Endodermal cell (in vitro differentiated cells): ENCODE measurements at regions not wholly inside any gene's neighbourhood (a gene's known extent, or its start where the extent isn't known, plus 50 kb on each side); places are given as distances from the start of the nearest gene placed in this dataset.

Source experiments
- DNase-seq: peaks from one replicate; pipeline ENCODE4 v3.0.0-alpha.2; 2017
- H3K27ac ChIP-seq: 2 replicates; pipeline ENCODE4 v1.5.1; 2013; ENCODE audit warnings: mild to moderate bottlenecking, low read depth, low read length, moderate library complexity
- H3K27me3 ChIP-seq: 2 replicates; pipeline ENCODE4 v1.6.1; 2013; ENCODE audit warnings: mild to moderate bottlenecking, low read length, moderate library complexity; ENCODE audit not compliant: insufficient read depth, control insufficient read depth, poor library complexity, severe bottlenecking
- H3K36me3 ChIP-seq: 2 replicates; pipeline ENCODE4 v1.7.0; 2013; ENCODE audit warnings: mild to moderate bottlenecking, low read length, moderate library complexity; ENCODE audit not compliant: control insufficient read depth, insufficient read depth
- H3K4me1 ChIP-seq: one replicate; pipeline ENCODE4 v1.7.0; 2013; ENCODE audit warnings: low read length; ENCODE audit not compliant: control insufficient read depth, insufficient read depth
- H3K4me3 ChIP-seq: 2 replicates; pipeline ENCODE4 v1.5.1; 2013; ENCODE audit warnings: mild to moderate bottlenecking, low read length, moderate library complexity
- H3K9ac ChIP-seq: 2 replicates; pipeline ENCODE4 v1.6.1; 2013; ENCODE audit warnings: mild to moderate bottlenecking, low read length, moderate library complexity; ENCODE audit not compliant: poor library complexity, severe bottlenecking; ENCODE audit errors: extremely low read depth
- H3K9me3 ChIP-seq: 2 replicates; pipeline ENCODE4 v1.6.1; 2013; ENCODE audit warnings: mild to moderate bottlenecking, low read length, moderate library complexity; ENCODE audit not compliant: control insufficient read depth
- H3K27ac Mint-ChIP-seq: 2 replicates; pipeline ENCODE4 v1.8.0; 2020; ENCODE audit warnings: mixed read lengths
- H3K27me3 Mint-ChIP-seq: 2 replicates; pipeline ENCODE4 v1.8.0; 2021; ENCODE audit warnings: mild to moderate bottlenecking, mixed read lengths; ENCODE audit not compliant: insufficient read depth
- H3K36me3 Mint-ChIP-seq: 2 replicates; pipeline ENCODE4 v1.8.0; 2020; ENCODE audit warnings: low read depth, mixed read lengths
- H3K4me1 Mint-ChIP-seq: 2 replicates; pipeline ENCODE4 v1.8.0; 2020; ENCODE audit warnings: mixed read lengths
- H3K4me3 Mint-ChIP-seq: 2 replicates; pipeline ENCODE4 v1.8.0; 2020; ENCODE audit warnings: mild to moderate bottlenecking, moderate library complexity, mixed read lengths
- H3K9me3 Mint-ChIP-seq: 2 replicates; pipeline ENCODE4 v1.8.0; 2020; ENCODE audit warnings: mild to moderate bottlenecking, mixed read lengths
- WGBS, 2 experiments: methylation state at CpG; one replicate each; pipeline versions ENCODE4 v1.1.5 to v1.1.7; 2013; ENCODE audit warnings: missing lambda C conversion rate in 2 of 2, mixed read lengths in 1 of 2; ENCODE audit not compliant: insufficient coverage in 1 of 2, insufficient read length in 1 of 2; 5-methylcytosine and 5-hydroxymethylcytosine counted together
- TF ChIP-seq, protein P1 (sequence below): fragments of 200-600 bp; sonication (generic); conservative IDR thresholded peaks from 2 replicates; pipeline ENCODE4 v1.5.0; 2021; ENCODE audit warnings: antibody characterized with exemption, mild to moderate bottlenecking

DNA sequence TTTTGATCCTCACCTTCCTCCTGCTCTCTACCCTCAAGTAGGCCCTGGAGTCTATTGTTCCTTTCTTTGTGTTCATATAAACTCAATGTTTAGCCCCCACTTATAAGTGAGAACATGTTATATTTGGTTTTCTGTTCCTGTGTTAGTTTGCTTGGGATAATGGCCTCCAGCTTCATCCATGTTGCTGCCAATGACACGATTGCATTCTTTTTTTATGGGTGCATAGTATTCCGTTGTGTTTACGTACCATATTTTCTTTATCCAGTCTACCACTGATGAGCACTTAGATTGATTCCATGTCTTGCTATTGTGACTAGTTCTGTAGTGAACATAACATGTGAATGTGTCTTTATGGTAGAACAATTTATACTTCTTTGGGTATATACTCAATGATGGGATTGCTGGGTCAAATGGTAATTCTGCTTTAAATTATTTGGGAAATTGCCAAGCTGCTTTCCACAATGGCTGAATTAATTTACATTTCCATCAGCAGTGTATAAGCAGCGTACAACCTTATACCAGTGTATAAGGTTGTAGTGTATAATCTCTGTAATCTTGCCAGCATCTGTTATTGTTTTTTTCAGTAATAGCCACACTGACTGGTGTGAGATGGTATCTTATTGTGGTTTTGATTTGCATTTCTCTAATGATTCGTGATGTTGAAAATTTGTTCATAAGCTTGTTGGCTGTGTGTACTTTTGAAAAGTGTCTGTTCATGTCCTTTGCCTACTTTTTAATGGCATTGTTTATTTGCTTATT, 288.9 kb downstream of the KCNRG start:
- H3K27ac Mint-ChIP-seq = no peak overlapping the region
- TF ChIP-seq, protein P1, sequence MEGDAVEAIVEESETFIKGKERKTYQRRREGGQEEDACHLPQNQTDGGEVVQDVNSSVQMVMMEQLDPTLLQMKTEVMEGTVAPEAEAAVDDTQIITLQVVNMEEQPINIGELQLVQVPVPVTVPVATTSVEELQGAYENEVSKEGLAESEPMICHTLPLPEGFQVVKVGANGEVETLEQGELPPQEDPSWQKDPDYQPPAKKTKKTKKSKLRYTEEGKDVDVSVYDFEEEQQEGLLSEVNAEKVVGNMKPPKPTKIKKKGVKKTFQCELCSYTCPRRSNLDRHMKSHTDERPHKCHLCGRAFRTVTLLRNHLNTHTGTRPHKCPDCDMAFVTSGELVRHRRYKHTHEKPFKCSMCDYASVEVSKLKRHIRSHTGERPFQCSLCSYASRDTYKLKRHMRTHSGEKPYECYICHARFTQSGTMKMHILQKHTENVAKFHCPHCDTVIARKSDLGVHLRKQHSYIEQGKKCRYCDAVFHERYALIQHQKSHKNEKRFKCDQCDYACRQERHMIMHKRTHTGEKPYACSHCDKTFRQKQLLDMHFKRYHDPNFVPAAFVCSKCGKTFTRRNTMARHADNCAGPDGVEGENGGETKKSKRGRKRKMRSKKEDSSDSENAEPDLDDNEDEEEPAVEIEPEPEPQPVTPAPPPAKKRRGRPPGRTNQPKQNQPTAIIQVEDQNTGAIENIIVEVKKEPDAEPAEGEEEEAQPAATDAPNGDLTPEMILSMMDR = no peak
- Histone ChIP-seq H3K4me3 (no peak overlapping the region), H3K27me3 (no peaks in the 10 kb centered on the region), H3K36me3 (no peaks in the 10 kb centered on the region), H3K9me3 (no peaks in the 10 kb centered on the region), H3K27ac (no peak overlapping the region), H3K9ac (no peak overlapping the region), H3K4me1 (no peaks in the 10 kb centered on the region)
- no peaks in the 10 kb centered on the region for H3K36me3 Mint-ChIP-seq
- no peak for DNase-seq
- peaks cover 10% of the 10 kb centered on the region for H3K9me3 Mint-ChIP-seq
- H3K4me3 Mint-ChIP-seq = no peak overlapping the region
- no peaks in the 10 kb centered on the region for H3K4me1 Mint-ChIP-seq
- 88 to 95% methylated on average over 2 to 5 of the region's 5 CpGs for whole genome bisulfite sequencing, 2 experiments
- H3K27me3 Mint-ChIP-seq = no peaks in the 10 kb centered on the region

- no peaks in the 10 kb centered on the region for H3K4me1 ChIP-seq
- H3K9me3 Mint-ChIP-seq = peaks cover 10% of the 10 kb centered on the region
These were observed 290.9 kb downstream of the KCNRG start for GRCh38 chr13:50306156-50306555.

DNA sequence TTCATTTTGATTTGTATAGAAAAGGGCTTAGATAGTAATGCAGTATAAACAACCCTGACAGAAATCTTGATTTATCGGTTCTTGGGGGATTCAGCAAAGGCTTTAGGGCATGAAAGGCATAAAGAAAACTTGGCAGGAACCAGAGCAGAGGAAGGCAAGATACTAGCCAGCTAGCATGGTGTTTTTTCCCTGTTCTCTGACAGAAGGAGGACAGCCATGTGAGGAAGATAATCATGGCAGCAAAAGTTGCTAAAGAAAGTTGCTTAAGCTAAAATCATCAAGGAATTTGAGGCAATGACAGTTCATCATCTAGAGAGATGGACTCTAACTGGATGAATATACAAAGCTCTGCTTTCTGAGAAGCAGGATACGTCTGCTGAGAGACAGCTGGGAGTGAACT, 294.1 kb downstream of the KCNRG start:
- Histone ChIP-seq H3K9ac (no peak overlapping the region), H3K36me3 (no peaks in the 10 kb centered on the region), H3K27ac (no peak overlapping the region), H3K9me3 (no peaks in the 10 kb centered on the region), H3K4me3 (no peak overlapping the region), H3K4me1 (no peaks in the 10 kb centered on the region), H3K27me3 (no peaks in the 10 kb centered on the region)
- Mint-ChIP-seq H3K27ac (no peak overlapping the region), H3K4me1 (peaks cover 13% of the 10 kb centered on the region), H3K36me3 (no peaks in the 10 kb centered on the region), H3K27me3 (no peaks in the 10 kb centered on the region), H3K9me3 (peaks cover 6% of the 10 kb centered on the region), H3K4me3 (no peak overlapping the region)
- TF ChIP-seq, protein P1 = no peak
- no peak for DNase-seq
- WGBS, 2 experiments = 94 to 95% methylated on average over 2 of the region's 2 CpGs

More at GRCh38 chr13:50306156-50306555, 290.9 kb downstream of the KCNRG start:
- Histone ChIP-seq H3K36me3 (no peaks in the 10 kb centered on the region), H3K4me3 (no peak overlapping the region), H3K9me3 (no peaks in the 10 kb centered on the region), H3K9ac (no peak overlapping the region), H3K27me3 (no peaks in the 10 kb centered on the region), H3K27ac (no peak overlapping the region)
- 77 to 93% methylated on average over 3 to 4 of the region's 4 CpGs for WGBS, 2 experiments
- Mint-ChIP-seq H3K27ac (no peak overlapping the region), H3K4me1 (peaks cover 13% of the 10 kb centered on the region), H3K36me3 (no peaks in the 10 kb centered on the region), H3K27me3 (no peaks in the 10 kb centered on the region), H3K4me3 (no peak overlapping the region)
- DNase-seq = no peak
- TF ChIP-seq, protein P1 = no peak
